Sigmoid colon (tissue), 6 donors: ENCODE measurements at regions not wholly inside any gene's neighbourhood (a gene's known extent, or its start where the extent isn't known, plus 50 kb on each side); places are given as distances from the start of the nearest gene placed in this dataset.
"Not testable (repeated sequence)": the region's sequence is repeated elsewhere in the genome, so short reads cannot be mapped to it uniquely, and the experiment has no call there.

Experiments used
- DNase-seq: peaks from one replicate; pipeline ENCODE4 v3.0.0-alpha.2; 2019
- H3K27ac ChIP-seq, 4 donors: fragments of 200-600 bp; sonication (generic); one replicate each; pipeline ENCODE4 v1.5.1; 2016 to 2019; ENCODE audit warnings: mild to moderate bottlenecking in 1 of 4
- H3K27me3 ChIP-seq, 3 donors: fragments of 200-600 bp; sonication (generic); one replicate each; pipeline ENCODE4 v1.5.1; 2019; ENCODE audit warnings: mild to moderate bottlenecking in 1 of 3
- H3K36me3 ChIP-seq, 4 donors: fragments of 200-600 bp; sonication (generic); one replicate each; pipeline ENCODE4 v1.5.1; 2016 to 2019
- H3K4me1 ChIP-seq, 4 donors: fragments of 200-600 bp; sonication (generic); one replicate each; pipeline ENCODE4 v1.5.1; 2017 to 2019
- H3K4me3 ChIP-seq, 4 donors: fragments of 200-600 bp; sonication (generic); one replicate each; pipeline ENCODE4 v1.5.1; 2017 to 2019; ENCODE audit warnings: mild to moderate bottlenecking in 2 of 4, moderate library complexity in 1 of 4
- H3K9me3 ChIP-seq, 4 donors: fragments of 200-600 bp in 3 of 4; sonication (generic) in 3 of 4; one replicate each; pipeline versions ENCODE4 v1.5.1 to v1.6.1; 2013 to 2019
- WGBS, 2 donors: extraction: QIAGEN DNeasy Blood & Tissue Kit; methylation state at CpG; one replicate each; pipeline ENCODE4 v1.1.7; 2013; 5-methylcytosine and 5-hydroxymethylcytosine counted together
- intact Hi-C: fragments of 100-400 bp; cut with DNase I; formaldehyde crosslinking; loops from one replicate; pipeline ENCODE4 v1.15.1; 2023
- donor health status: healthy with polysubstance abuse.
- donor health status: healthy.

GRCh38 chr7:76971201-76971600 is 61.0 kb downstream of the SPDYE17 start:
- H3K36me3 ChIP-seq, H3K27me3 ChIP-seq, H3K4me3 ChIP-seq, H3K9me3 ChIP-seq, DNase-seq, H3K4me1 ChIP-seq, intact Hi-C loops, H3K27ac ChIP-seq: not testable (repeated sequence)
- WGBS, 2 donors: 91 to 93% methylated on average over 2 to 3 of the region's 6 CpGs

- H3K4me1 ChIP-seq, H3K27ac ChIP-seq, intact Hi-C loops, H3K4me3 ChIP-seq, H3K27me3 ChIP-seq, H3K9me3 ChIP-seq, DNase-seq, H3K36me3 ChIP-seq: not testable (repeated sequence)
- WGBS, 2 donors: 92 to 95% methylated on average over 3 to 7 of the region's 7 CpGs
Measured at GRCh38 chr7:76969892-76970291, 62.3 kb downstream of the SPDYE17 start.

GRCh38 chr7:76965731-76966548 is 66.2 kb downstream of the SPDYE17 start:
- H3K4me3 ChIP-seq, H3K9me3 ChIP-seq, H3K27me3 ChIP-seq, H3K4me1 ChIP-seq, DNase-seq, H3K36me3 ChIP-seq, intact Hi-C loops, H3K27ac ChIP-seq: not testable (repeated sequence)
- 30 to 69% methylated on average over 9 to 10 of the region's 17 CpGs for WGBS, 2 donors

- H3K4me3 ChIP-seq, DNase-seq, H3K27me3 ChIP-seq, H3K36me3 ChIP-seq, H3K9me3 ChIP-seq, H3K4me1 ChIP-seq, intact Hi-C loops: not testable (repeated sequence)
- H3K27ac ChIP-seq: peak overlapping the region in 1 of 4 donors; percentile 54
- WGBS, 2 donors: no CpG with 5 or more reads among the region's 8 CpGs
Measured at GRCh38 chr7:76964050-76964449, 68.1 kb downstream of the SPDYE17 start.

GRCh38 chr7:76963061-76963460 is 69.1 kb downstream of the SPDYE17 start:
- H3K4me3 ChIP-seq, H3K27me3 ChIP-seq, DNase-seq, H3K9me3 ChIP-seq, intact Hi-C loops, H3K36me3 ChIP-seq, H3K4me1 ChIP-seq: not testable (repeated sequence)
- WGBS, 2 donors: 26 to 65% methylated on average over 4 to 6 of the region's 7 CpGs
- H3K27ac ChIP-seq: peak overlapping the region in 1 of 4 donors; percentile 48

GRCh38 chr7:76960400-76960986 is 71.7 kb downstream of the SPDYE17 start:
- H3K4me1 ChIP-seq, H3K27me3 ChIP-seq, DNase-seq, intact Hi-C loops, H3K36me3 ChIP-seq, H3K9me3 ChIP-seq, H3K4me3 ChIP-seq, H3K27ac ChIP-seq: not testable (repeated sequence)
- WGBS, 2 donors: no CpG with 5 or more reads among the region's 16 CpGs

GRCh38 chr7:76959573-76960399 is 72.4 kb downstream of the SPDYE17 start:
- intact Hi-C loops, H3K9me3 ChIP-seq: not testable (repeated sequence)

GRCh38 chr7:76956531-76956930 is 75.6 kb downstream of the SPDYE17 start:
- H3K4me1 ChIP-seq, intact Hi-C loops, H3K27me3 ChIP-seq, H3K9me3 ChIP-seq, DNase-seq, H3K4me3 ChIP-seq, H3K27ac ChIP-seq, H3K36me3 ChIP-seq: not testable (repeated sequence)
- WGBS, 2 donors: 36% methylated on average over 1 of the region's 5 CpGs; no CpG with 5 or more reads in 1 of the 2 donors

More at GRCh38 chr7:76959573-76960399, 72.4 kb downstream of the SPDYE17 start:
- 0% methylated on average over 14 of the region's 69 CpGs; no CpG with 5 or more reads in 1 of the 2 donors for WGBS, 2 donors
- H3K36me3 ChIP-seq, H3K27me3 ChIP-seq, H3K4me1 ChIP-seq, DNase-seq: not testable (repeated sequence)
- H3K4me3 ChIP-seq: peak overlapping the region in 1 of 4 donors; percentile 39
- H3K27ac ChIP-seq: peak overlapping the region in 1 of 4 donors; percentile 58

GRCh38 chr7:76955124-76955523 is 77.0 kb downstream of the SPDYE17 start:
- H3K27ac ChIP-seq, DNase-seq, H3K27me3 ChIP-seq, H3K4me3 ChIP-seq, H3K9me3 ChIP-seq, H3K36me3 ChIP-seq, H3K4me1 ChIP-seq, intact Hi-C loops: not testable (repeated sequence)
- WGBS, 2 donors: 53 to 55% methylated on average over 2 of the region's 4 CpGs

GRCh38 chr7:76944603-76945002 is 87.6 kb downstream of the SPDYE17 start:
- H3K4me3 ChIP-seq, intact Hi-C loops, H3K27ac ChIP-seq, H3K9me3 ChIP-seq, DNase-seq, H3K36me3 ChIP-seq, H3K27me3 ChIP-seq, H3K4me1 ChIP-seq: not testable (repeated sequence)

- intact Hi-C loops, H3K4me1 ChIP-seq: not testable (repeated sequence)
- 84 to 91% methylated on average over 2 of the region's 2 CpGs for WGBS, 2 donors
Measured at GRCh38 chr7:76941809-76942765, 90.1 kb downstream of the SPDYE17 start.

GRCh38 chr7:76937781-76938180 is 94.4 kb downstream of the SPDYE17 start:
- H3K36me3 ChIP-seq, H3K9me3 ChIP-seq, DNase-seq, H3K4me1 ChIP-seq, H3K27ac ChIP-seq, H3K4me3 ChIP-seq, intact Hi-C loops, H3K27me3 ChIP-seq: not testable (repeated sequence)
- WGBS, 2 donors: 70 to 80% methylated on average over 2 of the region's 3 CpGs

More at GRCh38 chr7:76941809-76942765, 90.1 kb downstream of the SPDYE17 start:
- not testable (repeated sequence) for DNase-seq, H3K9me3 ChIP-seq, H3K4me3 ChIP-seq, H3K27ac ChIP-seq, H3K27me3 ChIP-seq, H3K36me3 ChIP-seq
